ENCODE measurements at regions not wholly inside any gene's neighbourhood (a gene's known extent, or its start where the extent isn't known, plus 50 kb on each side); places are given as distances from the start of the nearest gene placed in this dataset.

DNA sequence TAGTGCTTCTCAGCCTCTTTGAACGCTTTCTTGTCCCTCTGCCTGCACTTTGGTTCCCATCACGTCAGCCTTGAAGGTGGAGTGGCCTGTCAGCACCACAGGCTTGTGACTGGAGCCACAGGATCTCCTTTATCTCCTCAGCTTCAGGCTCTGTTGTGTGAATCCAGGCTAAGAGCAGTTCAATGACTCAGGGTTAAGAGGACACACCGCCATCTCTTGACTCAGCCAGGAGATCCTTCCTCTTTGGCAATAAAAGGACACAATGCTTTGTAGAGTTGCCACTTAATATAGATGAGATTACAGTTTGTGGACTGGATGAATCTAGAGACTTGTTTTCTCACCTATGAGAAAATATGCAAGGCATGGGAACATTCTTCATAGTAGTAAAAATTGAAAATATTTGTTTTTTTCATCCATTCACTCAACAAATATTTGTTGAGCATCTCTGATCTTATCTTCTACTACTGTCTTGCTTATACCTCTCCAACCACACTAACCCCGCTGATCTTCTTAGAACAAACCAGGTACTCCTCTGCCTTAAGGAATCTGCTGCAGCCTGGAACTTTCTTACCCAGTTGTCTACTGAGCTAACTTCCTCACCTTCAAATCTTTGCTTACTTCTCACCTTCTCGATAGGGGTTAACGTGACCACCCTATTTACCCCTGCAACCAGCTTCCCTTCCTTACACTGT lies 62.3 kb downstream of the UCHL1 start:
- TF ChIP-seq CTCF (IDR thresholded peaks at IDR 0.05; ENCODE audit: unreplicated experiment) = no peak
- no peak for DNase-seq (ENCODE audit: low spot score)
- Mint-ChIP-seq H3K27me3 (ENCODE audit: unreplicated experiment) (peaks cover 4% of the 10 kb centered on the region), H3K27ac (ENCODE audit: unreplicated experiment) (no peak overlapping the region), H3K4me3 (ENCODE audit: unreplicated experiment) (no peak overlapping the region), H3K4me1 (ENCODE audit: unreplicated experiment) (peaks cover 8% of the 10 kb centered on the region), H3K9me3 (ENCODE audit: unreplicated experiment) (no peaks in the 10 kb centered on the region), H3K36me3 (ENCODE audit: low read depth, unreplicated experiment) (peaks cover 11% of the 10 kb centered on the region)

DNA sequence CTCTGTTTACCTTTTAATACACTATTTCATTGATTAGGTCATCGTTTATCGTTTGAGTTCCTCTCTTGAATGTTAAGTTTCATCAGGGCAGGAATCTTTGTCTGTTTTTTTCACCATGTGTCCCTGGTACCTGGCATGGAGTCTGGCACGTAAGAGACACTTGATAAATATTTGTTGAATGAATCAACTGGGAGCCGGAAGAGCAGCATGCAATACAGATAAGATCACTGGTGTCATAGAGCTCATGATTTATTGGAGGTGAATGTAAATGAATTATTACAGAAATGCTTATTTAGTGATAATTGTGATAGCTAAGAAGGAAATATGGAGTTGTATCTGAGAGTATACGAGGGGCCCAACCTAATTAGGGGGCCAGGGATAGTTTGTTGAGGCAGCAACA lies 62.8 kb downstream of the UCHL1 start:
- peaks cover 11% of the 10 kb centered on the region for H3K36me3 Mint-ChIP-seq (ENCODE audit: low read depth, unreplicated experiment)
- peaks cover 4% of the 10 kb centered on the region for H3K27me3 Mint-ChIP-seq (ENCODE audit: unreplicated experiment)
- TF ChIP-seq CTCF (IDR thresholded peaks at IDR 0.05; ENCODE audit: unreplicated experiment) = no peak
- DNase-seq (ENCODE audit: low spot score) = no peak
- no peak overlapping the region for H3K4me3 Mint-ChIP-seq (ENCODE audit: unreplicated experiment)
- H3K4me1 Mint-ChIP-seq (ENCODE audit: unreplicated experiment) = peaks cover 9% of the 10 kb centered on the region
- H3K9me3 Mint-ChIP-seq (ENCODE audit: unreplicated experiment) = no peaks in the 10 kb centered on the region
- H3K27ac Mint-ChIP-seq (ENCODE audit: unreplicated experiment) = no peak overlapping the region

GRCh38 chr4:41320278-41320677 lies 63.5 kb downstream of the UCHL1 start:
- H3K4me1 Mint-ChIP-seq (ENCODE audit: unreplicated experiment) = peaks cover 16% of the 10 kb centered on the region
- DNase-seq (ENCODE audit: low spot score) = no peak
- H3K27me3 Mint-ChIP-seq (ENCODE audit: unreplicated experiment) = peaks cover 4% of the 10 kb centered on the region

DNA sequence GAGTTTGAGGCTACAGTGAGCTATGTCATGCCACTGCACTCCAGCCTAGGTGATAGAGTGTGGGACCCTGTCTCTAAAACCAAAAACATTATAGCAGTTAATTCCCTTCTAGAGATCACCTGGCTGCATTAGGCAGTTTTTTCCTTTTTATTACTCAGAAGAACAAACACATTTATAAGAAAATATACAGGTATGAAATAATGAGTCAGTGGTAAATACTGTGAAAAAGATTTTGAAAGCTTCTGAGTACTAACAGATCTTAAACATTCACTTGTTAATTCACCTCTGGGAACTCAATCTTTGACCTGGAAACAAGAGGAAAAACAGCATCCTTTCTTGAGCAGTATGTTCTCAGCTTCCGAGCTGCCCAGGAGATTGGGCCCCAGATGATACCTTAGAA lies 64.1 kb downstream of the UCHL1 start:
- H3K27ac Mint-ChIP-seq (ENCODE audit: unreplicated experiment) = no peak overlapping the region
- H3K36me3 Mint-ChIP-seq (ENCODE audit: low read depth, unreplicated experiment) = peaks cover 11% of the 10 kb centered on the region
- no peaks in the 10 kb centered on the region for H3K9me3 Mint-ChIP-seq (ENCODE audit: unreplicated experiment)
- H3K4me1 Mint-ChIP-seq (ENCODE audit: unreplicated experiment) = peaks cover 22% of the 10 kb centered on the region
- no peak for DNase-seq (ENCODE audit: low spot score)
- no peak overlapping the region for H3K4me3 Mint-ChIP-seq (ENCODE audit: unreplicated experiment)
- no peak for TF ChIP-seq CTCF (IDR thresholded peaks at IDR 0.05; ENCODE audit: unreplicated experiment)
- H3K27me3 Mint-ChIP-seq (ENCODE audit: unreplicated experiment) = peaks cover 4% of the 10 kb centered on the region

More at GRCh38 chr4:41320278-41320677, 63.5 kb downstream of the UCHL1 start:
- no peak for TF ChIP-seq CTCF (IDR thresholded peaks at IDR 0.05; ENCODE audit: unreplicated experiment)
- Mint-ChIP-seq H3K9me3 (ENCODE audit: unreplicated experiment) (no peaks in the 10 kb centered on the region), H3K4me3 (ENCODE audit: unreplicated experiment) (no peak overlapping the region), H3K36me3 (ENCODE audit: low read depth, unreplicated experiment) (peaks cover 11% of the 10 kb centered on the region), H3K27ac (ENCODE audit: unreplicated experiment) (no peak overlapping the region)

GRCh38 chr4:41321216-41321945 lies 64.7 kb downstream of the UCHL1 start:
- H3K27ac Mint-ChIP-seq (ENCODE audit: unreplicated experiment) = no peak overlapping the region
- H3K9me3 Mint-ChIP-seq (ENCODE audit: unreplicated experiment) = no peaks in the 10 kb centered on the region
- peaks cover 11% of the 10 kb centered on the region for H3K36me3 Mint-ChIP-seq (ENCODE audit: low read depth, unreplicated experiment)
- no peak for TF ChIP-seq CTCF (IDR thresholded peaks at IDR 0.05; ENCODE audit: unreplicated experiment)
- H3K4me3 Mint-ChIP-seq (ENCODE audit: unreplicated experiment) = no peak overlapping the region
- peaks cover 28% of the 10 kb centered on the region for H3K4me1 Mint-ChIP-seq (ENCODE audit: unreplicated experiment)
- no peak for DNase-seq (ENCODE audit: low spot score)
- H3K27me3 Mint-ChIP-seq (ENCODE audit: unreplicated experiment) = peaks cover 4% of the 10 kb centered on the region
